A549 (cell line): ENCODE measurements at regions not wholly inside any gene's neighbourhood (a gene's known extent, or its start where the extent isn't known, plus 50 kb on each side); places are given as distances from the start of the nearest gene placed in this dataset.

Source experiments
- MAX ChIP-seq: IDR thresholded peaks from 2 replicates; pipeline ENCODE4 v1.6.1; 2012
- NR3C1 ChIP-seq: fragments of >200 bp; sonication (Bioruptor Twin); formaldehyde crosslinking; IDR thresholded peaks from 3 replicates; pipeline ENCODE4 v1.6.1; 2017
- RAD21 ChIP-seq, 2 experiments: fragments of >200 bp in 1 of 2; sonication (Bioruptor Twin) in 1 of 2; formaldehyde crosslinking in 1 of 2; IDR thresholded peaks in 1 of 2; conservative IDR thresholded peaks in 1 of 2; 2 replicates in 1 of 2; 3 replicates in 1 of 2; pipeline ENCODE4 v1.6.1; 2012 to 2018; ENCODE audit warnings: inconsistent platforms in 1 of 2
- ZFP36 ChIP-seq: fragments of 450-650 bp; IDR thresholded peaks from 2 replicates; pipeline ENCODE4 v1.6.1; 2014; ENCODE audit warnings: borderline replicate concordance; ENCODE audit not compliant: partially characterized antibody

GRCh38 chr2:150729495-150729955, 242.1 kb upstream of the RND3 start:
- TF ChIP-seq RAD21 (conservative IDR thresholded peaks at IDR 0.05 in 1 of 2, IDR thresholded peaks at IDR 0.05 in 1 of 2) (no peak), MAX (no peak), NR3C1 (no peak), ZFP36 (no peak)
